ENCODE measurements at regions not wholly inside any gene's neighbourhood (a gene's known extent, or its start where the extent isn't known, plus 50 kb on each side); places are given as distances from the start of the nearest gene placed in this dataset.

- Histone ChIP-seq H3K36me3 (replicated peaks in 1 of 2; ENCODE audit: control insufficient read depth in 1 of 2, insufficient read depth in 2 of 2, low read length in 2 of 2) (no peaks in the 10 kb centered on the region), H3K27me3 (ENCODE audit: control insufficient read depth in 1 of 2, insufficient read depth in 2 of 2, low read length in 2 of 2) (no peaks in the 10 kb centered on the region)
- POLR2A ChIA-PET = no interaction called here
These were observed 657.2 kb downstream of the IRS1 start for GRCh38 chr2:226142463-226142862.

More at GRCh38 chr2:226142463-226142862, 657.2 kb downstream of the IRS1 start:
- intact Hi-C loops (cut with micrococcal nuclease; ENCODE audit: unreplicated experiment) (no loop called here), in situ Hi-C loops (cut with HindIII; ENCODE audit: extremely low pct_ligation_motif_present, low pct_unique_long_range_greater_than_20kb) (no loop called here)
- ATAC-seq = no peak
- Histone ChIP-seq H3K4me3 (replicated peaks in 1 of 3; ENCODE audit: insufficient read depth in 1 of 3, low read depth in 2 of 3, low read length in 3 of 3) (no peak overlapping the region), H3K4me1 (ENCODE audit: insufficient read depth, low read length) (peaks cover 53% of the 10 kb centered on the region), H3K79me2 (ENCODE audit: insufficient read depth, low read length) (no peaks in the 10 kb centered on the region), H3K4me2 (ENCODE audit: low read depth, low read length) (no peak overlapping the region), H4K20me1 (ENCODE audit: insufficient read depth, low read length) (no peaks in the 10 kb centered on the region), H3K9me3 (ENCODE audit: low read length) (no peaks in the 10 kb centered on the region), H3K27ac (ENCODE audit: extremely low read length, insufficient read depth, low read length) (no peak overlapping the region), H2AFZ (ENCODE audit: low read length) (no peak overlapping the region), H3K9ac (ENCODE audit: insufficient read depth, low read depth, low read length) (no peak overlapping the region)
- CTCF ChIA-PET (ENCODE audit: low intra/inter-chr PET ratio, low total read pairs) = no interaction called here
- WGBS (ENCODE audit: low lambda C conversion rate) = 100% methylated on average over 1 of the region's 1 CpG
- TF ChIP-seq CHD2 (IDR thresholded peaks at IDR 0.05; ENCODE audit: low read depth, low read length) (no peak), KLF15 (CRISPR knock-in tag; IDR thresholded peaks at IDR 0.05; ENCODE audit: borderline replicate concordance) (no peak), ZNF362 (CRISPR knock-in tag; IDR thresholded peaks at IDR 0.05; ENCODE audit: borderline replicate concordance) (no peak), GMEB1 (CRISPR knock-in tag; IDR thresholded peaks at IDR 0.05; ENCODE audit: borderline replicate concordance) (no peak), CREM (IDR thresholded peaks at IDR 0.05) (no peak), CREM (CRISPR knock-in tag; IDR thresholded peaks at IDR 0.05) (no peak), ZNF350 (CRISPR knock-in tag; IDR thresholded peaks at IDR 0.05; ENCODE audit: borderline replicate concordance, low read depth) (no peak), CCAR2 (optimal IDR thresholded peaks at IDR 0.05; ENCODE audit: low read depth, low read length) (no peak), HMGXB4 (CRISPR knock-in tag; IDR thresholded peaks at IDR 0.05; ENCODE audit: borderline replicate concordance in 1 of 2, low read depth in 1 of 2) (no peak), HOXD1 (CRISPR knock-in tag; IDR thresholded peaks at IDR 0.05) (no peak)
- no TSS peak for BruUV-seq (replicated peaks)
- no peak for DNase-seq (ENCODE audit: low spot score)
- FAIRE-seq = no peak
